C4-2B (cell line): ENCODE measurements at regions not wholly inside any gene's neighbourhood (a gene's known extent, or its start where the extent isn't known, plus 50 kb on each side); places are given as distances from the start of the nearest gene placed in this dataset.
"Not testable (repeated sequence)": the region's sequence is repeated elsewhere in the genome, so short reads cannot be mapped to it uniquely, and the experiment has no call there.

Source experiments
- CTCF ChIP-seq: fragments of 450-650 bp; conservative IDR thresholded peaks from 2 replicates; pipeline ENCODE4 v1.5.1; 2017; ENCODE audit warnings: mild to moderate bottlenecking
- ZFX ChIP-seq: fragments of 450-650 bp; IDR thresholded peaks from 2 replicates; pipeline ENCODE4 v1.6.1; 2017

- TF ChIP-seq CTCF, ZFX: not testable (repeated sequence)
Observed at GRCh38 chr13:44314160-44314559, 59.5 kb upstream of the SERP2 start.
